Fibroblast of villous mesenchyme (primary cell): ENCODE measurements at regions not wholly inside any gene's neighbourhood (a gene's known extent, or its start where the extent isn't known, plus 50 kb on each side); places are given as distances from the start of the nearest gene placed in this dataset.
A peak's percentile ranks its signal among the peaks of the same experiment; 100 is the strongest.

Experiments used
- DNase-seq: peaks from one replicate; pipeline ENCODE4 v3.0.0-alpha.2; 2010; ENCODE audit warnings: low read depth
- H3K4me3 ChIP-seq: 2 replicates; pipeline ENCODE4 v1.5.1; 2011; ENCODE audit warnings: low read depth, mild to moderate bottlenecking, low read length
- CTCF ChIP-seq: IDR thresholded peaks from 2 replicates; pipeline ENCODE4 v1.5.1; 2012; ENCODE audit warnings: low read depth, mild to moderate bottlenecking, low read length; ENCODE audit not compliant: insufficient read depth

- no peak for TF ChIP-seq CTCF
- no peak for DNase-seq
- no peak overlapping the region for H3K4me3 ChIP-seq
Observed at GRCh38 chr14:84446250-84446649, 1083.7 kb upstream of the FLRT2 start.

- no peak for DNase-seq
- TF ChIP-seq CTCF = no peak
- H3K4me3 ChIP-seq = no peak overlapping the region
Observed at GRCh38 chr14:84453307-84453950, 1076.5 kb upstream of the FLRT2 start.

DNA sequence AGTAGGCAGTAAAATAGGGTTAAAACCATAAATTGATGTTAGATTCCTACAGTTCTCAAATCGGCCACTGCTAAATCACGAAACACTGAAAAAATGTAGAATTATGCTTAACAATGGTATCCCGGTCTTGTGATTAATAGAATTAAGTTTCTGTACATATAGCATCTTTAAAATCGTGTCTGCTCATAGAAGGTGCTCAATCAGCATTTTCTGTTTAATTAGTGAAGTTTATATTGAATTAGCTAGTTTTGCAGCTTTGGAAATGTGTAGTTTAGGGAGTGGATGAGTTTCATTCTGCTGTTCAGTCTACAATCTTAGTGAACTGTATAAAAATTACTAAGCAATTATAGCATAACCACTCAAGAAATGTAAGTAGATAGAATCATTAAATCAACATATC lies 1075.8 kb upstream of the FLRT2 start:
- no peak for TF ChIP-seq CTCF
- no peak for DNase-seq
- H3K4me3 ChIP-seq = no peak overlapping the region

- no peak for DNase-seq
Observed at GRCh38 chr14:84456946-84457345, 1073.0 kb upstream of the FLRT2 start.

DNA sequence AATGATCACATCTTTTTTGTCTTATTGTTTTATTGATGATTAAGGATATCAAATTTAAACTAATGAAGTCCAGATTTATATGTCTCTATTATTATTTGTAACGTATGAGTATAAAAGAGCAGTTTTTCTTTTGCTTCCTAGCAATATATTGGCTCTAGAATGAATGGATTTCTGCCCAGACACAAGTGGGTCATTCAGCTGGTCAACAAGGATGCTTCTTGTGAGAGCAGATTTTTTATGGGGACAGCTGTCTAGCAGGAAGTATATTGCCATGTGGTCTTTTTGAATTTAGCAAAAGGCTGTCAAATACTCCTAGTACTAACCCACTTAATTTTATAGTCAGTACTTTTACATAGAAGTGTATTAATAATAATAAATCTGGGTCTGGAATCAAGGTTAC lies 1071.1 kb upstream of the FLRT2 start:
- no peak for DNase-seq
- TF ChIP-seq CTCF = no peak
- H3K4me3 ChIP-seq = no peak overlapping the region

More at GRCh38 chr14:84456946-84457345, 1073.0 kb upstream of the FLRT2 start:
- no peak overlapping the region for H3K4me3 ChIP-seq
- TF ChIP-seq CTCF = no peak

DNA sequence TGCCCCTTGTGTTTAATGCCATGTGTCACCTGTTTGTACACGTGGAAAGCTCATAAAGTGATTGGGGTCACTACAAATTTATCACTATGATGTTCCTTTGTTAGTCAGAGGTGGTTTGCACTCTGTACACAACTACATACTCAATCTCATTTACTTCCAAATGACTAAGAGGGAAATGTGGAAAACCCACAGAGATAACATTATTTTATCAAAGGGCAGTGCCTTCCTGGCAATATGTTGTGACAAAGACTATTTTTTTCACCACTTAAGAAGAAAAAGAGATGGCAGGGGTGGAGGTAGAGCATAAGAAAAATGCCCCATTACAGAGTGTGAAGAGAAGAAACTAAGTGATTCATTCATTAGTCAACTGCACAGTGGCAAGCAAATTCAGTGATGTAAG lies 1064.1 kb upstream of the FLRT2 start:
- DNase-seq = no peak
- no peak overlapping the region for H3K4me3 ChIP-seq
- TF ChIP-seq CTCF = no peak

DNA sequence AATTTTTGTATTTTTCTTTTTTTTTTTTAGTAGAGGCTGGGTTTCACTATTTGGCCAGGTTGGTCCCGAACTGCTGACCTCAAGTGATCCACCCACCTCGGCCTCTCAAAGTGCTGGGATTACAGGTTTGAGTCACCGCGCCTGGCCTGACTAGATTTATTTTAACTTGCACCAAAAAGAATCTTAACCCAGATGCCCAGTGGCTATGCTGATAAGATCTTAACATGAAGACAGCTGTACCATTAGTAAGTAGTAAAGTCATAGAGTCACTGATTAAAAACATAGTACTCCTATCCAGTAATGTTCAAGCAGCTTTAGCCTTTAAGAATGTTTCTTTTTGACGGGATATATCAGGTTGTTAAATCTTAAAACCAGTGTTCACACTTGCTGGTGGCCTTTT lies 1061.8 kb upstream of the FLRT2 start:
- DNase-seq = peak; percentile 3
- TF ChIP-seq CTCF = no peak

More for the DNA sequence above, 1061.8 kb upstream of the FLRT2 start:
- no peak overlapping the region for H3K4me3 ChIP-seq
